Central memory CD4-positive, alpha-beta T cell (primary cell): ENCODE measurements at regions not wholly inside any gene's neighbourhood (a gene's known extent, or its start where the extent isn't known, plus 50 kb on each side); places are given as distances from the start of the nearest gene placed in this dataset.

ENCODE experiments used
- DNase-seq: peaks from one replicate; pipeline ENCODE4 v3.0.0; 2022

DNA sequence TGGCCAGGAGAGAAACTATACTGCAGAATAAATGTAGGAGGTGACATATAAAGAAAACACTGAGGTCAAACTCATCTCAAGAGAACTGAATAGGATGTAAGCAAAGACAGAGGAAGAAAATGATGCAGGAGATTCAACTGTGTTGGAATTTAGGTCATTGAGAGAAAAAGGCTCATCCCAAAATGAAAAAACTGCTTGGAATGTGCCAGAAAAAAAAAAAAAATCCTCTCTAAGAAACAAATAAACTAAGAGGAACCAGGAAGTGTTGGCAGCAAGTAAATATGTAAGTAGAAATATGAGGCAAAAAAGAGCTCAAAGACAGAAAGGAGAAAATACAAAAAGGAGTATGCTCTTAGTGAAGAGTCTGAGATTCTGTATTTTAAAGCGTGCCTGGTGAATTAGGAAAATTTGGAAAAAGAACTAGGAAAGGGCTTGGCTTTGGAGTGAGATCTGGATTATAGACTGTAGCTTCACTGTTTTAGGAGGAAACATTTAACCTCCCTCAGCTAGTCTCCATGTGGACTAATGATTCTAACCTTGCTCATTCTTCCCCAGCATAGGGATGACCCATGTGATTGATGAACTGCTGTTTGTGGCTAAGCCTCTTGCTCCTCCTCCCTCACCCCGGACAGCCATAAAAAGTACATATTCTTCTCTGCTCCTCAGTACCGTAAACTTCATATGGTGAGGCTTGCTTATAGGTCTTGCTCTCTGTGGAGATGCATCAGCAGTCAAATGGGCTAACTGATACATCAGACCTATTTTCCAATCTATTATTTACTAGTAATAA, 185.6 kb upstream of the POU5F2 start:
- no peak for DNase-seq

DNA sequence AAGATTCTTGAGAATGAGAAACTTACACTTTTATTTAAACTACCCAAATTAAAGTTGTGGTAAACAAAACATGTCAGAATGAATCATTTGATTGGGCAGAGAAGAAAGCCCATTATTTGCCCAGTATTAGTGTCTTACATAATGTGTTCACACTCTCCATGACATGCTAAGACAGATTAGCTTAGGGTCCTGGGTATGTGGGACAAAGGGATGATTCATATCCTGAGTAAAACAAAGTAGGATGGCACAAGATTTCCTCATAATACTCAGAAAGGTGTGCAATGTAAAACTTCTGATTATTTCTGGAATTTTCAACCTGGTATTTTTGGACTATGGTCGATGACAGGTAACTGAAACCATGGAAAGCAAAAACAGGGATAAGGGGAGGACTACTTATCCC, 183.9 kb upstream of the POU5F2 start:
- no peak for DNase-seq

DNA sequence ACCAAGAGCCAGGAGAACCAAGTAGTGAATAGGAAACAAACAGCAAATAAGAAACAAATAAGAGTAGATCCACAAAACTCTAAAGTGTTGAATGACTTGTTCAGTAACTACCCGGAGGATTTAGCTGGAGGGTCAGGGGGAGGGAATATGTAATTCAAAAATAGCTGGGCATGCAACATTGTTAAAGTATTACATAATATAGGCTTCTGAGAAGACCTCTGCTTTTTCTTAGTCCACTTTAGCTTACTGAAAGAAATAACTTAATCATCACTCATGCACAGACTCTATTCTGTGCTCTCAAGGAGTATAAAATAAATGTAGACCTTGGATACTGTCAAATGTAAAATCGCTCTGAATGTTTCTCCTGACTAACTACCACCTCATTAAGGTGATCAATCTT, 183.2 kb upstream of the POU5F2 start:
- DNase-seq: no peak

DNA sequence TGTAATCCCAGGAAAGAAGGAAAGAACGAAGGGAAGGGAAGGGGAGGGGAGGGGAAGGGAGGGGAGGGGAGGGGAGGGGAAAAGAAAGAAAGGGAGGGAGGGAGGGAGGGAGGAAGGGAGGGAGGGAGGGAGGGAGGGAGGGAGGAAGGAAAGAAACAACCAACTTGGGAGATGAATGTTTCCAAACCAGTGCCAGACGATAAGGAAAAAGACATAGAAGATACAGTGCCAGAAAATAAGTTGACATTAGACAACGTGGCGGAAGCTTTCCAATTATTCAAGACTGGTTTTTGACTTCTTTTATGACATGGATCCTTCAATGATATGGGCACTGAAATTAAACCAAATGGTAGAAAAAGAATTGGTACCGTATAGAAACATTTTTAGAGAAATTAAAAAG, 181.2 kb upstream of the POU5F2 start:
- DNase-seq: no peak

DNA sequence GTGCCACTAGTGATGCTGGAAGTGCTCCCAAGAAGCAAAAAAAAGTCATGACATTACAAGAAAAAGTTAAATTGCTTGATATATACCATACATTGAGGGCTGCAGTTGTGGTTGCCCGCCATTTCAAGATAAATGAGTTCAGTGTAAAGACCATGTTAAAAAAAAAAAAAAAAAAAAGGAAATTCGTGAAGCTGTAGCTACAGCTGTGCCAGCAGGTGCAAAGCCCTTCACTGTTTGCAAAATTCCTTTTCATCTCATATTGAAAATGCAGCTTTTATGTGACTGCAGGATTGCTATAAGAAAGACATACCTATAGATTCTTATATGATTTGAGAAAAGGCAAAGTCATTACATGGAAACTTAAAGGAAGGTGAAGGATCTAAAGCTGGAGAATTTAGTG, 179.6 kb upstream of the POU5F2 start:
- DNase-seq: no peak

DNA sequence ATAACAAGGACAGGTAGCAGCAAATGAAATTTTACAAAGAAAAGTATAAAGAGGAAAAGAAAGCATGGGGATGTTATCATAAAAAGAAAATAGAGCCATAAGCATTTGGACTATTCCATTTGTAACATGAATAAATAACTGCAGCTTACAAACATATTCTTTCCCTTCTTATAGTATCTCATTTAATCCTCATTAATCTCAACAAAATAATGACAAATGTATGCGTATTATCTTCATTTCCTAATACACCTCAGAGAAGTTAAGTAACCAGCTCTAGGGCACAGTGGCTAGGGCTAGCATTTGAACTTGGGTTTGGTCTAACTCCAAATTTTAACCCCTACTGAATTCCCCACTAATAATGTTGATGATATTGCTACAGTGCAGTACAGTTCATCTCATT, 175.5 kb upstream of the POU5F2 start:
- DNase-seq: no peak

DNA sequence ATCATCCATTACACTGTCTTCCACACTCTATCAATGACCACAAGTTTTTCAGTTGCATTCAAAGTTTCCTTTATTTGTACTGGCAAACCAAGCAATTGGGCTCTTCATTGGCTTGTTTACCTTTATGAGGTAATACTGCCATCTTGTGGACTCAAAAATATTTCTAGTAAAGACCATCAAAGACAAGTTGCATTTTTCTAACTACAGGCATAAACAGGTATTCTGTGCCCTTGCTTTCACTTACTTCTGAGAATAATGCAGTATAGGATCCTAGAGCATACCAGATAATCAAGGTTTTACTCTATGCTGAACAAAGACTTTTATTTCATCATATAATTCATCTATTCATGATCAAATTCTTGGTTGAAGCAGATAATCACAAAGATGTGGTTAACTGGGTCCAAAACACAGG, 173.7 kb upstream of the POU5F2 start:
- peak; percentile 23 for DNase-seq

GRCh38 chr5:93911609-93912008, 170.2 kb upstream of the POU5F2 start:
- DNase-seq: no peak

GRCh38 chr5:93909356-93909755, 168.0 kb upstream of the POU5F2 start:
- no peak for DNase-seq

DNA sequence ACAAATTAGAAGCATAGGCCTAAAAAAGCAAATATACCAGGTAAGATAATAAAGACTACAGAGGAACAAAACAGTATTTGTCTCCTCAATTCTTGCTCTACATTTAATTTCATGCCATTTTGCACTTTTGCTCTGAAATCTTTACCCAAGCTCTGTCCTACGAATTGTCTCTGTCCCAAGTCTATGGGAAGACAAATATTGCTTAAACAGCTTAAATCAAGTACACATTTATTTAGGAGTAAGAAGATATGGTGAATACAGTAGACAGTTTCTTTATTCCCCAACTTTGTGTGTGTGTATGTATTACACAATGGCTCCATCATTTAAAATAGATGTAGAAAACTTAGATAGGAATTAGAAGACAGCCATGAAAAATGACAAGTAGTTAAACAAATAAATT, 163.5 kb upstream of the POU5F2 start:
- DNase-seq: no peak

GRCh38 chr5:93902288-93902687, 160.9 kb upstream of the POU5F2 start:
- DNase-seq: no peak

DNA sequence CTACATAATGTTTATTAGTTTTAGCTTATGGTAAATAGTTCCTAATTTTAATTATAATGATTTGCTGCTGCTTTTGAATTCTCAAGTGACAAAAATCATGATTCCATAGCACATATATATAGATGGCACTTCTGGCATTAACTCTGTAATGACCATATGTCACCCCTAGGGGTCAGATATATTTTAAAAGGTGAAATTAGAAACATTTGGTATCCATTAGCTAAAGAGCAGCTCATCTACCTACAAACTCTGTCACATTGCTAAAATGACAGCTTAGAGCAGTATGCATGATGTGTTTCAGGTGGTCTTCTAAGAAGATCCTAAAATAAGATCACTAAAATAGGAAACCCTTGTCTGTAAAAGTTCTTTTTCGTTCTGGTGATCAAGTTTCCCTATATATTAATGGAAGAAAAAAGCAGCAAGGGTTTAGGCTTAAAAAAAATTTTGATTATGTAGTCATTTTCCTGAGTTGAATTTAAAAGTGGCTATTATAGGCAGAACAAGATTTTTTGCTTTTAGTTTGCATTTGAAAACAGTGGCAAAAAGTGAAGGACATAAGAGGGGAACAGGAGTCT, 157.7 kb upstream of the POU5F2 start:
- no peak for DNase-seq

DNA sequence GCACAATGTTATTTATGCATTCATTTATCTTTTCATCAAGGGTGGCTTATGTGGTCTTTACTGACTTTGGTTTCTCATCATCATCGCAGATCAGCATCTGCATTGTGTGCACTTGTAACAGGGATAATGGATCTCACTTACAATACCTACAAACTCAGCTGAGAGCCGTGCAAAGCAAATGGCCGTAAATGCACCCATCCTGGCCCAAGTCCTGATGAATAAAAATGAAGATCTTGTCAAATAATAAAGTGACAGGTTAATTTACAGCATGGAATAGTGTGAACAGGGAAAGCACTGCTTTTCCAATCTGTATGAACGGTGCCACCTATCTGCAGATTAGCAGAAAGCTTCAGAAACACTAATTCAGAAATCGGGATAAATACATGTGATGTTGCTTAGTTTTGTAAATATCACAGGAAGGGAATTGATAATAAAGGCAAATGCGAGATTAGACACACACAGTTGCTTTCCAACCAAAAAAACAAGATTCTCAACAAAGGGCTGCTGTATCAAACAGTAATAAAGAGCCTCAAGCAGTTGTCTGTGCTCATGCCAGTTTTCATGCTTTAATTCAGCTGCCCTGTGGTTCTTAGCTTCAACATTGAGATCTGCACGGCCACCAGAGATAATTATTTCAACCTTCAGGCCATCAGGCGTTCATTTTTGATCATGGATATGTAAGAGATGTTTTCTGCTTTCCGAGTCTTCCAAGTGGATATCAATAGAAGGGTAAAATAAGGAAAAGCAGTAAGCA, 153.4 kb upstream of the POU5F2 start:
- no peak for DNase-seq

DNA sequence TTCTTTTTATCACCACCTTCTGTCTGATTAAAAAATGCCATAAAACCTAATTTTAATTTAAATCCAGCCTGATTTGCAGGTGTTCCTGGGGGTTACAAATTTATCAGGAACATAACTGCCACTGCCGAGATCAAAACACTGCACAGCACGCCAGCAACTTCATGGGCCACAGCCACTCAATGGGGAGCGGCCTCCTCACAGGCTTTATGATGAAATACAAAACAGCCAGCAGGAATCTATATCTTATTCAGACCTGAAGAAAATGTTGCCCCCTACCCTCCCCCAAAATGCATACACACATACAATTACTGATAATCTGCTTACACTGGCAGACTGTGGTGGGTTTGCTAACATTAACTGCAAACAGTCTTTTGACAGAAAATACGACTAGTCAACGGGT, 151.7 kb upstream of the POU5F2 start:
- no peak for DNase-seq

DNA sequence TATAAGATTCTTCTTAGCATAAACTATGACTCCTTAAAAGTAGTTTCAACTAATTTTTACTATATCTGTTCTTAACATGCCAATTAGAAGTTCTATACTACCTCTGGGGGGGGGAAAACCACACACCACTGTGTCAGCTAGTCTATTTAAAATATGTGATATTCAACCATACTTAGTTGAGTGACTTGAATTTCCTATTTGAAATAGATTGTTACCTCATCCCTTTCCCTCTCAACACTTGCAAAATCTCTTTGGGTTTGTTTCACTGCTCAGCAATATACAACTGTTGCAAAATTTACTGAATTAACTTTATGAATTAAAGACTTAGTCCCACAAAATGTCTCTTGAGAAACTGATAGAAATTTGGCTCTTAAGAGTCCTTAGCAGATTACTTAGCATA, 151.1 kb upstream of the POU5F2 start:
- DNase-seq: no peak

DNA sequence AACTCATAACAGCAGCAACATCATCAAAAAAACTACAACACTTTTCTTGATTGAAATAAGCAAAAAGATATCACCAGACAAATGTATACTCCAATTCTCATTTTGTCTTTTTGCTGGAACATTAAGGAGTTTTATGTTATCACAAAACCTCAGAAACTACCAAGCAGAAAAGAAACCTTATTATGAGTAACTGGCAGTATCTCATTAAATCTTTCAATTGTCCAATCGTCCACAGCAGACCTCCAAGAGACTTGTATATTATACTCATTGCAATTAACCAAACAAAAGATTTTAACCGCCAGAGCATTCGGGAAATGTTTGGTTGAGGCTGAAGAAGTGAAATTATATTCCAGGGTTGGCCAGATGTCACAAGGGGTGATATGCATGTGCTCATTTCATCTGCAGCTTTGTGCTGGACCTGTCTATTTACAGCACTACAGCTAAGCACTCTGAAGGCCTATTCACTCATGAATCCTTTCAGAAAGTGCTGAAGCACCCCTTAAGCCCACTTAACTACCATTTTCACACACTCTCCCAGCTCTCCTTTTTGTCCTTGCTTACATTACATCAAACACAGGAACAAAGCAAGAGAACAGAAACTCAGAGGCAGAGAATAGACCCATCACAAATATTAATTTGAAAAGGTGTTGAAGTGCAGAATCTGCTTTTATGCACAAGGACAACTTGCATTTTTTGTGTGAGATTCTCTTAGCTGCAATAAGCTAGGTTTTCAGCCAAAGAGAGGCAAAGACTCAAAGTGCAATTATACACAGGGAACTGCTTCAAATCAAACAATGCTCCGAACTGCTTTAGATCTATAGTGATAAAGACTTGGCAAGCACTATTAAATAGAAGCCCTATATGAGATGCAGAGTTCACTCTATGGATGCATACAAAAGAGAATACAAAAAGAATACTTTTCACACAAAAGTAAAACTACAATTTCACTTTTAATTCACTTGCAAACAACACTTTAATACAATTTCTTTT, 150.4 kb upstream of the POU5F2 start:
- no peak for DNase-seq

- DNase-seq: no peak
Observed at GRCh38 chr5:93890657-93891056, 149.3 kb upstream of the POU5F2 start.

DNA sequence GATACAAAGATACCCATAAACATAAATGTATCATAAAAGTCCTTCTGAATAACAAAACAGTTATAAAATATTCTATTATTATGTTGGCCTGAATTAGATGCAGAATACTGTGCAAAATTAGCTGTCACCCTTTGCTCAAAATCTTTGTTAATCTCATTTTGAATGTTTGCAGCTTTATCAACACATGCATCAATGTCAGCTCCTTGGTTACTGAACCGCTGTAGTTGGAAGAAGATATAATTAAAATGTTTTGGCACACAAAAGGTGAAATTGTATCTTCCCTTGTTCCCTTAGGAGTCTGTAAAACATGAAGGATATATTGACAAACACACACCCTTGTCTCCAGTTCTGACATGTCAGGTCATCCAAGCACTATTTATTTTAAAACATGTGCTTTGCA, 146.3 kb upstream of the POU5F2 start:
- DNase-seq: no peak

- no peak for DNase-seq
Observed at GRCh38 chr5:93886917-93887361, 145.5 kb upstream of the POU5F2 start.

GRCh38 chr5:93886098-93886806, 144.9 kb upstream of the POU5F2 start:
- DNase-seq: no peak

DNA sequence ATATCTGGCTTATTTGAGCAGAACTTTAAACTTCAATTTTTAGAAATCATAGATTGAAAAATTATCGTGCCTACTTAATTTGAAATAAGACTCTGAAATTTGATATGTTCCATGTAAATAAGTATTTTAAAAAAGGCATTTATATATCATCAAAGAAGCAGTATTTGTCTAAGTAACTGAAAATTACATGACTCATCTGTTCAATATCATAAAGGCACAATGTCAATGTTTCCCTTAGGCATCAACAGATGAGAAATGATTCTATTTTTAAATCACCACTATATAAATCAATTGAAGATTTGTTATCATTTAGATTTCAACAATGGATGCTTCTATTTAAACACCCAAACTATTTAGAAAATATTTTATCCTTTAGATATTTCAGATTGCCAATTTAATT, 142.9 kb upstream of the POU5F2 start:
- no peak for DNase-seq

DNA sequence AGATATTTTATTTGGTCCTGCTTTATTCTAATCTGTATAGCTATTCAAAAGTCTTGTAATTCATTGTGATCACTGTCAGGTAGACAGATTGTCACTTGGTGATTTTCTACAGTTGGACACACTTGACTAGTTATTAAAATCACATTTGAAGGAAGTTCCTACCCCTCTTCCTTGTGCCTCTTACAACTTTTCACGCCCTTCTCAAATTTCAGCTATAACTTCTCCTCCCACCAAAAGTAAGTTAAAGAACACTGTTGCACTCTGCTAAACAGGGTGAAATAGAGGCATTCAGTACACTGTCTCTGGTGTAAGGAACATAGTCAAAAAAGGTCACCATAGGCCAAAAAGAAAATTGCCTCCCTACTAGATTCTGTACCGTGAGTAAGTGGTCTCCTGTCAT, 142.1 kb upstream of the POU5F2 start:
- DNase-seq: no peak
